H9 (cell line): ENCODE measurements at regions not wholly inside any gene's neighbourhood (a gene's known extent, or its start where the extent isn't known, plus 50 kb on each side); places are given as distances from the start of the nearest gene placed in this dataset.

Experiments
- DNase-seq: peaks from one replicate; pipeline ENCODE4 v3.0.0-alpha.2; 2017
- H2AFZ ChIP-seq: one replicate; pipeline ENCODE4 v1.6.1; 2013; ENCODE audit warnings: mild to moderate bottlenecking, low read length, control low read depth, moderate library complexity
- H2AK5ac ChIP-seq: 2 replicates; pipeline ENCODE4 v1.6.1; 2013; ENCODE audit warnings: low read length, control low read depth, mixed read lengths; ENCODE audit not compliant: insufficient read length
- H2BK120ac ChIP-seq: one replicate; pipeline ENCODE4 v1.6.1; 2013; ENCODE audit warnings: low read depth, mild to moderate bottlenecking, low read length, control low read depth, inconsistent platforms; ENCODE audit not compliant: poor library complexity, severe bottlenecking
- H2BK12ac ChIP-seq: 2 replicates; pipeline ENCODE4 v1.6.1; 2013; ENCODE audit warnings: low read length, control low read depth, mixed read lengths, low read depth; ENCODE audit not compliant: insufficient read length
- H2BK15ac ChIP-seq: 2 replicates; pipeline ENCODE4 v1.6.1; 2013; ENCODE audit warnings: low read depth, low read length, control low read depth
- H2BK20ac ChIP-seq: one replicate; pipeline ENCODE4 v1.6.1; 2013; ENCODE audit warnings: low read depth, mild to moderate bottlenecking, low read length, control low read depth, inconsistent platforms; ENCODE audit not compliant: poor library complexity, severe bottlenecking
- H2BK5ac ChIP-seq: 2 replicates; pipeline ENCODE4 v1.6.1; 2013; ENCODE audit warnings: low read length, control low read depth, mixed read lengths; ENCODE audit not compliant: insufficient read length
- H3K14ac ChIP-seq: 2 replicates; pipeline ENCODE4 v1.6.1; 2013; ENCODE audit warnings: low read length, control low read depth; ENCODE audit not compliant: insufficient read depth
- H3K18ac ChIP-seq: 2 replicates; pipeline ENCODE4 v1.6.1; 2013; ENCODE audit warnings: low read depth, mild to moderate bottlenecking, mixed read lengths, low read length, control low read depth; ENCODE audit not compliant: insufficient read length
- H3K23ac ChIP-seq: 2 replicates; pipeline ENCODE4 v1.6.1; 2013; ENCODE audit warnings: low read length, control low read depth, mixed read lengths, low read depth; ENCODE audit not compliant: insufficient read length
- H3K23me2 ChIP-seq: 2 replicates; pipeline ENCODE4 v1.6.1; 2013; ENCODE audit warnings: low read depth, mild to moderate bottlenecking, mixed read lengths, low read length, control low read depth; ENCODE audit not compliant: insufficient read length, poor library complexity, severe bottlenecking
- H3K27ac ChIP-seq: 2 replicates; pipeline ENCODE4 v1.5.1; 2013; ENCODE audit warnings: low read length, control low read depth, mixed read lengths, low read depth; ENCODE audit not compliant: insufficient read length
- H3K27me3 ChIP-seq: 2 replicates; pipeline ENCODE4 v1.6.1; 2013; ENCODE audit warnings: low read length, control low read depth, inconsistent platforms; ENCODE audit not compliant: insufficient read depth
- H3K4ac ChIP-seq: 2 replicates; pipeline ENCODE4 v1.6.1; 2013; ENCODE audit warnings: low read depth, mild to moderate bottlenecking, control low read depth, inconsistent platforms, low read length, moderate library complexity
- H3K4me1 ChIP-seq: 2 replicates; pipeline ENCODE4 v1.6.1; 2013; ENCODE audit warnings: low read length, control low read depth, inconsistent platforms; ENCODE audit not compliant: insufficient read depth
- H3K4me2 ChIP-seq: 2 replicates; pipeline ENCODE4 v1.6.1; 2013; ENCODE audit warnings: low read length, control low read depth, mixed read lengths; ENCODE audit not compliant: insufficient read length, insufficient read depth
- H3K56ac ChIP-seq: 2 replicates; pipeline ENCODE4 v1.6.1; 2013; ENCODE audit warnings: low read depth, mild to moderate bottlenecking, mixed read lengths, low read length, control low read depth; ENCODE audit not compliant: insufficient read length
- H3K79me1 ChIP-seq: 2 replicates; pipeline ENCODE4 v1.6.1; 2013; ENCODE audit warnings: low read depth, mild to moderate bottlenecking, moderate library complexity, low read length, control low read depth, inconsistent platforms; ENCODE audit not compliant: insufficient read depth, poor library complexity, severe bottlenecking
- H3K79me2 ChIP-seq: 2 replicates; pipeline ENCODE4 v1.6.1; 2013; ENCODE audit warnings: low read length, control low read depth, inconsistent platforms; ENCODE audit not compliant: insufficient read depth
- H3K9ac ChIP-seq: 2 replicates; pipeline ENCODE4 v1.6.1; 2013; ENCODE audit warnings: low read length, control low read depth, mixed read lengths; ENCODE audit not compliant: insufficient read length; ENCODE audit errors: extremely low read depth
- H3K9me3 ChIP-seq: one replicate; pipeline ENCODE4 v1.6.1; 2013; ENCODE audit warnings: low read depth, low read length, inconsistent platforms; ENCODE audit not compliant: control insufficient read depth
- H3T11ph ChIP-seq: one replicate; pipeline ENCODE4 v1.6.1; 2013; ENCODE audit warnings: mild to moderate bottlenecking, low read length, control low read depth, inconsistent platforms
- H4K20me1 ChIP-seq: one replicate; pipeline ENCODE4 v1.6.1; 2013; ENCODE audit not compliant: control insufficient read depth, insufficient read length, insufficient read depth
- H4K5ac ChIP-seq: 2 replicates; pipeline ENCODE4 v1.6.1; 2013; ENCODE audit warnings: low read depth, mild to moderate bottlenecking, mixed read lengths, low read length, control low read depth; ENCODE audit not compliant: insufficient read length
- H4K8ac ChIP-seq: replicated peaks from 2 replicates; pipeline ENCODE4 v1.6.1; 2013; ENCODE audit warnings: low read length, control low read depth, mixed read lengths, low read depth; ENCODE audit not compliant: insufficient read length
- H4K91ac ChIP-seq: 2 replicates; pipeline ENCODE4 v1.6.1; 2013; ENCODE audit warnings: low read depth, mild to moderate bottlenecking, moderate library complexity, mixed read lengths, low read length, control low read depth; ENCODE audit not compliant: insufficient read length
- H3K27ac Mint-ChIP-seq, 3 experiments: 2 replicates in 2 of 3; 3 replicates in 1 of 3; pipeline ENCODE4 v1.8.0; 2020 to 2021; ENCODE audit warnings: mixed read lengths in 3 of 3, mild to moderate bottlenecking in 1 of 3, moderate library complexity in 1 of 3
- H3K27me3 Mint-ChIP-seq: 2 replicates; pipeline ENCODE4 v1.8.0; 2021; ENCODE audit warnings: low read depth, mild to moderate bottlenecking, moderate library complexity, mixed read lengths
- H3K36me3 Mint-ChIP-seq, 3 experiments: 2 replicates in 2 of 3; 3 replicates in 1 of 3; pipeline ENCODE4 v1.8.0; 2020 to 2021; ENCODE audit warnings: low read depth in 3 of 3, mixed read lengths in 3 of 3; ENCODE audit not compliant: insufficient read depth in 1 of 3
- H3K4me1 Mint-ChIP-seq, 2 experiments: 2 replicates each; pipeline ENCODE4 v1.8.0; 2020; ENCODE audit warnings: mixed read lengths in 2 of 2
- H3K4me3 Mint-ChIP-seq, 2 experiments: 2 replicates in 1 of 2; 3 replicates in 1 of 2; pipeline ENCODE4 v1.8.0; 2020 to 2021; ENCODE audit warnings: mild to moderate bottlenecking in 2 of 2, mixed read lengths in 2 of 2, moderate library complexity in 1 of 2
- H3K9me3 Mint-ChIP-seq, 2 experiments: 2 replicates in 1 of 2; 3 replicates in 1 of 2; pipeline ENCODE4 v1.8.0; 2020; ENCODE audit warnings: mild to moderate bottlenecking in 2 of 2, mixed read lengths in 2 of 2, moderate library complexity in 1 of 2
- WGBS: extraction: QIAGEN DNeasy Blood & Tissue Kit; methylation state at CpG from one replicate; pipeline ENCODE4 v1.1.7; 2013; ENCODE audit warnings: missing lambda C conversion rate, low lambda C conversion rate, mixed read lengths; ENCODE audit not compliant: insufficient read length; ENCODE audit errors: extremely low coverage; 5-methylcytosine and 5-hydroxymethylcytosine counted together
- TF ChIP-seq, protein P1 (sequence below): fragments of 200-600 bp; sonication (generic); conservative IDR thresholded peaks from 3 replicates; pipeline ENCODE4 v1.8.0; 2021; ENCODE audit warnings: antibody characterized with exemption, mild to moderate bottlenecking

DNA sequence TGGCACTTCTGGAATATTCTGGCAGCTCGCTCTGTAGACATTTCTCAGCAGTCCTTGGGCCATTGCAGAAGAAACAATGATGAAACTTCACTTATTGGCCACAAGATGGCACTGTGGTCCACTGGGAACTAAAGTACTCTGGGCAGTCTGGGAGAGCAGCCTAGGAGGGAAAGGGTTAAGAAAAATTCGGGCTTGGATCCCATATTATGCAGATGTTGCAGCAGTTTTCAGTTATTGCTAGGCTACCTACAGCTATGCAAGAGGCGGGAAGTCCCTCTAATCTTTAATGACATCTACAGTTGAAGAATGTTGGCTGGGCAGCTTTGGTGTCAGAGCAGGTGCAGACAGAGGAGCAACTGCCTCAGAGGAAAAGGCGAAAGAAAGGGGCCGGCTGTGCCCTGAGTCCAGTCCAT lies 201.7 kb upstream of the PRSS58 start:
- no peak overlapping the region for H2AFZ ChIP-seq

More for the DNA sequence above, 201.7 kb upstream of the PRSS58 start:
- Mint-ChIP-seq H3K4me1 (peaks cover 8 to 9% of the 10 kb centered on the region in 2 experiments), H3K4me3 (no peak overlapping the region), H3K36me3 (no peaks in the 10 kb centered on the region), H3K27me3 (peaks cover 3% of the 10 kb centered on the region; the same call in 1 of the 2 replicates), H3K27ac (no peak overlapping the region; a peak in 2 of 7 replicates), H3K9me3 (no peaks in the 10 kb centered on the region)
- no peak overlapping the region for H3K23ac ChIP-seq
- no peak overlapping the region for H3K56ac ChIP-seq
- H4K91ac ChIP-seq = no peak overlapping the region
- H3K14ac ChIP-seq = no peak overlapping the region
- no peak overlapping the region for H4K8ac ChIP-seq
- peaks cover 2% of the 10 kb centered on the region for H3K23me2 ChIP-seq
- no CpG with 5 or more reads among the region's 5 CpGs for WGBS
- H4K20me1 ChIP-seq = no peaks in the 10 kb centered on the region
- H3K18ac ChIP-seq = no peak overlapping the region
- no peak overlapping the region for H2BK15ac ChIP-seq
- H2BK5ac ChIP-seq = no peak overlapping the region
- no peak overlapping the region for H2BK12ac ChIP-seq
- H3K79me2 ChIP-seq = no peaks in the 10 kb centered on the region
- no peak overlapping the region for H3K9ac ChIP-seq
- no peaks in the 10 kb centered on the region for H3K9me3 ChIP-seq
- TF ChIP-seq, protein P1, sequence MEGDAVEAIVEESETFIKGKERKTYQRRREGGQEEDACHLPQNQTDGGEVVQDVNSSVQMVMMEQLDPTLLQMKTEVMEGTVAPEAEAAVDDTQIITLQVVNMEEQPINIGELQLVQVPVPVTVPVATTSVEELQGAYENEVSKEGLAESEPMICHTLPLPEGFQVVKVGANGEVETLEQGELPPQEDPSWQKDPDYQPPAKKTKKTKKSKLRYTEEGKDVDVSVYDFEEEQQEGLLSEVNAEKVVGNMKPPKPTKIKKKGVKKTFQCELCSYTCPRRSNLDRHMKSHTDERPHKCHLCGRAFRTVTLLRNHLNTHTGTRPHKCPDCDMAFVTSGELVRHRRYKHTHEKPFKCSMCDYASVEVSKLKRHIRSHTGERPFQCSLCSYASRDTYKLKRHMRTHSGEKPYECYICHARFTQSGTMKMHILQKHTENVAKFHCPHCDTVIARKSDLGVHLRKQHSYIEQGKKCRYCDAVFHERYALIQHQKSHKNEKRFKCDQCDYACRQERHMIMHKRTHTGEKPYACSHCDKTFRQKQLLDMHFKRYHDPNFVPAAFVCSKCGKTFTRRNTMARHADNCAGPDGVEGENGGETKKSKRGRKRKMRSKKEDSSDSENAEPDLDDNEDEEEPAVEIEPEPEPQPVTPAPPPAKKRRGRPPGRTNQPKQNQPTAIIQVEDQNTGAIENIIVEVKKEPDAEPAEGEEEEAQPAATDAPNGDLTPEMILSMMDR = peak; percentile 83
- H3K79me1 ChIP-seq = no peaks in the 10 kb centered on the region
- 0 out of 2 replicates have a peak, but pooled peaks cover 3% of the 10 kb centered on the region for H3K4me1 ChIP-seq
- H4K5ac ChIP-seq = no peak overlapping the region
- no peak overlapping the region for H3K4me2 ChIP-seq
- no peak overlapping the region for H3K4ac ChIP-seq
- peak; percentile 51 for DNase-seq
- no peak overlapping the region for H3K27ac ChIP-seq
- H2BK20ac ChIP-seq = no peak overlapping the region
- H2BK120ac ChIP-seq = no peak overlapping the region
- no peak overlapping the region for H2AK5ac ChIP-seq
- no peaks in the 10 kb centered on the region for H3K27me3 ChIP-seq
- H3T11ph ChIP-seq = no peak overlapping the region
